NCI-H1105 (cell line): ENCODE measurements at regions not wholly inside any gene's neighbourhood (a gene's known extent, or its start where the extent isn't known, plus 50 kb on each side); places are given as distances from the start of the nearest gene placed in this dataset.
"Not testable (repeated sequence)": the region's sequence is repeated elsewhere in the genome, so short reads cannot be mapped to it uniquely, and the experiment has no call there.

Experiments
- DNase-seq: peaks from one replicate; lab custom pipeline; 2025; lab: John Stamatoyannopoulos, UW

DNA sequence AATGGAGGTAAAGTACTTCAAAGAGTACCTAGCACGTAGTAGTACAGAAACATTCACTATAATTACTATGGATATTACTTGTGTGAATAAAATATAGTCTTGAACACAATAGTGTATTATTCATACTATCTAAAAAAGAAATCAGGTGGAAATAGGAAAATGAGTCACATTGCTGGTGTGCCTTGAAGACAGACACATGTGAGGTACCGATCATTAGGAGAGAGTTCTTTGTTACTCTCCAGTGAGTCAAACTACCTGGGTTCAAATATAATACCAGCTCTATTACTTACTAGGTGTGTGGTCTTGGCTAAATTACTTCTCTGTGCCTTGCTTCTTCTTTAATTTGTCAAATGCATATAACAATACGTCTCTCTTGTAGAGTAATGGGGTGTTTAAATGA lies 50.8 kb upstream of the BEND6 start:
- DNase-seq: no peak

DNA sequence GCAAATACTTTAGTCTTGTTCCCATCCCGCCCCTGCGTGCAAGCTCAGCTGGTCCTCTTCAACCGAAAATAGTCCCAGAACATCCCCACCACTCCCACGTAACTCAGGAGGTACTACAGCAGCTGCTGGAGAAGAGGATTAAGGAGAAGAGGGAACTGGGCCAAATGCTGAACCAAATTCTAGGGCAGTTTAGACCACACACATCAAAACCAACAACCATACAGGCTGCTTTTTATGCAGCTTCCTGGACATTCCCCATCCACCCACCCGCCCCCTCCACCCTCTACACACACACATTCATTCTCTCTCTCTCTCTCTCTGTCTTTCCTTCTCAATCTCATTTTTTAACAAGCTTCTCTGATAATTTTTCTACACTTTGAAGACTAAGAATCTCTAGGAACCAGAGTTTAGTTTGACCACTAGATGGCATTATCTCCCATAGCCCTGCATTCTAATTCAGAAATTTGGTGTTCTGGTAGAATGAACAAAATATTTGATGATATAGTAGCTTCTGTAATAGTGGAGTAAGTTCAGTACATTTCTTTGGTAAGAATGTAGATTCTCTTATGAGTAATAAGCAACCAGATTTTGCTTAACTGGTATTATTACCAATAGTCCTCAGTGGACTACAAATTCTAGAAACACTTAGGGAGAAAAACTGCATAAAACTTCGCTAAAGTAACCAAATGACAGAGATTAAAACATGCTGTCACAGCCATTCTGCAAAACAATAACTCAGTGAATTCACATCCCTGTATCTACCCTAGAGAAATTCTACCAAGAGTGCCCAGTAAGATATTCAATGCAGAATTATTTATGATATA lies 52.1 kb upstream of the BEND6 start:
- peak; percentile 40 for DNase-seq

- no peak for DNase-seq
Observed at GRCh38 chr6:56900784-56901183, 54.1 kb upstream of the BEND6 start.

DNA sequence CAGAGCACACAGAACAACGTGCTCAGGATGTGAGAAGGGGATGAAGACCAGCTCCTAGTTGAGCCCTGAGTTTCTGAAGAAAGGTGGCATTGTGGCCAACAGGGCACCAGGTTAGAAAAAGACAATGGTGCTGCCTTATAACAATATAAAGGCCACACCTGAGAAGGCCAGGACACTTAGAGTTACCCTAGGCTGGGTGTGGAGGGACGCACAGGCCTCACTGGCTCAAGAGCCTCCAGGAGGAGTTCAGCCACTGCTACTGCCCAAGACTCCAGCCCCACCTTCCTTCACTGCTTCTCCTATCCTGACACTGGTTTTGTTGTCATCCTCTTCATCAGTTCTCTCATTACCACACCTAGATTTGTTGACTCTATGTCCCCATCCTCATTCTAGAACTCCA lies 55.2 kb upstream of the BEND6 start:
- DNase-seq: no peak

DNA sequence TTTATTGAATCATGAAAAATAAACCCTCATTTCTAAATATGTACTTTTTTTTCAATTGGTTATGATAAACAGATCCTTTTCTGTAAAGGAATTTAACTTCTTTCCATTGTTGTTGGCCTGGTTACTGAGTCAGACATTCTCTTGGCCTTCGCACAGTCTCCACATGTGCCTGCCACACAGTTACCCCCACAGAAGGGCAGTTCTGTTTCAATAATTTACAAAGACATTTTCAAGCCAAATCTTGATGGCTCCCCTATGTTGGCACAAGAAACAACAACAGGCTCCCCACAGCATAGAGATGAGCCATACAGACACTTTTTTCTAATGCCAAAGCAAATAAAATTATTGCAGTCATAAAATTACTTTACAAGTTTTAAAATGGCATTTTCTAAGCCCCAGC lies 55.6 kb upstream of the BEND6 start:
- no peak for DNase-seq

DNA sequence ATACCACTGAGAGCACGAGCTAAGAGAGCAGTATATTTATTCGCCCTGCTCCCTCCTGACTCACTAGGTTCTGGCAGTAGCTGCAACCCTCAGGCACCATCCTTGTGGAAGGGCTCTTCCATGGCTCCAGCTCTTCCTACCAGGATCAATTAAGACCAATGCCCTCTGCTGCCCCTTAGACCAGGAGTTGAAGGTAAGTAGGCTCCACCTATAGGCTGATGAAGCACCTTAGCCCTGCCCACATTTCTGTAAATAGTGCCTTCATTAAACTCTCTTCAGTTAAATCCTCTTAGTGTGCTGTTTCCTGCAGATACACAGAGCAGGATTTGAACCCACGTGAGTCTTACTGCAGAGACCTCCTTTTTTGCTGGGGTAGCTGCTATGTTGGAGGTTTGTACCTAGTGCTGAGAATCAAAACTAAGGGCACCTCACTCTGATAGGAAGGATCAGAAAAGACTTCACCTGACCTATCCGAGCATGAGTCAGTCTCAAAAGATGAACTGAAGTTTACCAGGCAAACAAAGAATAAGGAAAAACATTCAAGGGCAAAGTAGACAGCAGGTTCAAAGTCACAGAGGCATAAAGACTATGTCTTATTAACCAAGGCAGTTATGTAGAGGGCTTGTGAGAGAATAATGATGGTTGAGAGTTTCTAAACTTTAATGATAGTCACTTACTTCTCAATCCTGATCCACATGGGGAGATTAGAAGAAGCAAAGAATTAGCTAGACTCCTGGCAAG lies 56.9 kb upstream of the BEND6 start:
- no peak for DNase-seq

DNA sequence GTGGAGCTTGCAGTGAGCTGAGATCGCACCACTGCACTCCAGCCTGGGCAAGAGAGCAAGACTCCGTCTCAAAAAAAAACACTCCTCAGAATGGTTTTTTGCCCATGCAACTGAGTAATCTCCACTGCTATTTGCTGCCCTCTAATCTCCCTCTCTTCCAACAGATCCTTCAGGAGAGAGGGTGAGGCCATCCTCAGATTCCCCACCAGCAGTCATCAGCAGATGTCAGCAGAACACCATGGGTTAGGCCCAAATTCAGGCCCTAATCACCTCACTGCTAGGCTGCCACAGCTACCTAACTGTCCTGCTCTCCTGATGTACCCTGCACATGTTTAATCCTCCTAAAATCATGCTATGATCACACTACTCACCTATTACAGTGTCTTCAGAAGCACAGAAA lies 63.2 kb upstream of the BEND6 start:
- DNase-seq: no peak

GRCh38 chr6:56890683-56891429 lies 64.1 kb upstream of the BEND6 start:
- DNase-seq: no peak

DNA sequence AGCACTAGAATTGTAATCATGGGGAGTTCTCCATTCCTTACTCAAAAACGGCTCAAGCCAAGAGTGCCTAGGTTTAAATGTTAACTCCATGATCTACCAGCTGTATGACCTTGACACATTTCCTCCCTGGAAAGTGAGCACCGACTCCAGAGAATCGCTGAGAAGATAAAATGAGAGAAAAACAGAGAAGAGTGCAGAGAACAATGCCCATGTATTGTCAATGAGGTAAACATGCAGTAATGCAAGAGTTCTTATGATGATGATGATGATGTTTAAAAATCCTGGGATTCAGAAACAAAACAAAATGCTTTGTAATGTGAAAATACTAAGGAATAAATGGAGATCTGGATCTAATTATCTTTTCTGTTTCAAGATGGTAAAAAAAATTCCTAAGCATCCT lies 64.8 kb upstream of the BEND6 start:
- DNase-seq: no peak

DNA sequence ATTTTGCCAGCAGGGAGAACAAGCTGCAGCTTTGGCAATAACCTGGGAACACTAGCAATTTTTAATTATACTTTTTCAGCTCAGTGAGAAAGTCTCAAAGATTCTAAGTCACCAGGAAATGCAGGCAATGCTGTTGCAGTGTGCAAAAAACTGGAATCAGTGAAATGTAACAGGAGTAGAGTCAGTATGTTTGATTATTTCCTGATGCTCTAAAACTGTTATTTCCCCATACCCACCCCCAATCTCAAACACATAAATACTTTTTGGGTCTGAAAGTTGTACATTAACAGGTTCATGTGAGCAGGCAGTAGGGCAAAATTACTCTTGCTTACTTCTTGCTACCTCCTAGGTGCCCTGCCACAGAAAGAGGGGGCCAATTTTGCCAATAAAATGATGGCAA lies 65.4 kb upstream of the BEND6 start:
- no peak for DNase-seq

DNA sequence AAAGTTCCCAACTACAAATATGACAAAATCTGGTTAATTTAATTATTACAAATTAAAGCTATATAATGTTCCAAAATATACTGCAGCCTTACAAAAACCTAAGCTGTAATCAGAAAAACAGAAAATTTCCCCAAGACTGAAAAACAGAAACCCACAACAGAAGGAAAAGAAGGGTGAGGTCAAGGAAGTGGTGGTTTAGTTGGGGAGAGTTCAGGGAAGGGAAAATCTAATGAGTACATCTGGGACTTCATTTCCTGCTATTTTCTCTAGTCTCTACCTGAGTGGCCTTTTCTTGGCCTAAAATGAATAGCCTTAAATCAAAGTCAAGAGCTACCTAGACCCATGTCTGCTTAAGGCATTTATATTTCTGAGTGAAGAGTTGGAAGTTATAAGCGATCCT lies 66.2 kb upstream of the BEND6 start:
- DNase-seq: no peak

DNA sequence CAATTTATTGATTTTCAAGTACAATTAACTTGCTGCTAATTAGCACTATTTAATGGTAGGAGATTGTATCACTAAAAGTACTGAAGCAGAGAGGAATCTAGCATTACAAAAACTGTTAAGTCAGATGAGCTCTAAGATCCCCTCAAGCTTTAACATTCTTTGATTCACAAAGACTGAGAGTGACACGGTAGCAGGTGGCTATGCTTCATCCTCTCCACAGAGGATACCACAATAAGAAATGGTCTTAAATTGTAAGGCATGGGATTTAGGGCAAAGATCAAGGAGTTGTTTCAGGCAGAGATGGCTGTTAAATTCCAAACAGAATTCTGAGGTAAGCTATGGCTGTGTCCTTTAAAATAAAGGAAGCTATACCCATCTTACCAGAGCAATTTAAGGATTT lies 67.8 kb upstream of the BEND6 start:
- DNase-seq: no peak

DNA sequence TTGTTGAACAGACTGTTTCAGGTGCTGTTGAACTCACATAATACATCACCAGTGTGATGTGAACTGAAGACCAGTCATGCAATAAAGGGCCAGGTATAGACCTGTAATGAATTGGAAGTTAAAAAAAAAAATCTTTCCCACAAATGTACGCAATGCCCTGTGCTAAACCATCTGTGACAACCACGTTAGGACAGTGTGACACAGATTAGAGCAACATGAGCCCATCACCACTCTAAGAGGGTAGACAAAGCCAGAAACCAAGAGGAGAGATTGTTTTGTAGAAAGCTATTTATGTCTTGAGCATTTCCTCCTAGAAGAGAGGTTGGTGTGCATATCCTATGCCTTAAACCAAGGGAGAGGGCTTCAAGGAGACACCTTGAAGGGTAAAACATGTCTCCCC lies 77.0 kb upstream of the BEND6 start:
- DNase-seq: no peak

- DNase-seq: no peak
Observed at GRCh38 chr6:56875961-56876360, 78.9 kb upstream of the BEND6 start.

DNA sequence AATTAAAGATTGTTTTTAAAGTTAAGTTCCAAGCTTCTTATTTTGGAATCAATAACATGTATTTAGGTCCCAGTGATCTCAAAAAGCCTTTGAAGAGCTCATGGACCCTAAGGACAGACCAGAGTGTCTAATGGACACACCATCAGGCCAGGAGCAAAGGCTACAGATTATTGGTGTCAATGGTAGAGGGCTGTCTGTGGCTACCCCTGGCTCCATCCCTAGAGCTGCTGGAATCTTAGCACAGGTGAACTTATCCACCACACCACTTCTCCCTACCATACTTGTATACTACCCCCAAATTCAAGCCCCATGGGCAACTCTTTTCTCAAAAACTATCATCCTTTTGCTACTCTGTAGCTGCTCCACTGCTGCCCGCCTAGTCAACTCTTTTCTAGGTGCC lies 79.4 kb upstream of the BEND6 start:
- no peak for DNase-seq

- DNase-seq: no peak
Observed at GRCh38 chr6:56874328-56874727, 80.6 kb upstream of the BEND6 start.

DNA sequence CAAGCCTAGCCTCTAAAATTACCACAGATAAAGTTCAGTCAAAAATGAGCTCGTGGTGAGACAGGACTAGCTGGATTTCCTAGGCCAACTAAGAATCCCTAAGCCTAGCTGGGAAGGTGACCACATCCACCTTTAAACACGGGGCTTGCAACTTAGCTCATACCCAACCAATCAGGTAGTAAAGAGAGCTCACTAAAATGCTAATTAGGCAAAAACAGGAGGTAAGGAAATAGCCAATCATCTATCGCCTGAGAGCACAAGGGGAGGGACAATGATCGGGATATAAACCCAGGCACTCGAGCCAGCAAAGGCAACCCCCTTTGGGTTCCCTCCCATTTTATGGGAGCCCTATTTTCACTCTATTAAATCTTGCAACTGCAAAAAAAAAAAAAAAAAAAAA lies 84.9 kb upstream of the BEND6 start:
- DNase-seq: not testable (repeated sequence)

DNA sequence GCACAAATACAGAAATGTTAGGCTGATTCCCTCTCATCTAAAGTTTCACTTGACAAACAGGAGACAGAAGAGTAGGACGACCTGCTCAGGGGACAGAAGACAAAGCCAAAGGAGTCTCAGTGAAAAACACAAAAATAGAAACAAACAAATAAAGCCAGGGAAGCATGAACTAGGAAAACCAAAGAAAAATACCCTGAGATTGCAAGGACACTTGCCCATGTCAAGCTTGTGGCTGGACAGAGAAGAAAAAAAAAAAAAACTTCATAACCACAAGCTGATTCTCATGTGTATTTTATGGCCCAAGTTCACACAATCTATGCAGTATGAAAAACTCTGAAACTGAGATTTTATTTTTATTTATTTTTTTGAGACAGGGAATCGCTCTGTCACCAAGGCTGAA lies 85.6 kb upstream of the BEND6 start:
- no peak for DNase-seq

DNA sequence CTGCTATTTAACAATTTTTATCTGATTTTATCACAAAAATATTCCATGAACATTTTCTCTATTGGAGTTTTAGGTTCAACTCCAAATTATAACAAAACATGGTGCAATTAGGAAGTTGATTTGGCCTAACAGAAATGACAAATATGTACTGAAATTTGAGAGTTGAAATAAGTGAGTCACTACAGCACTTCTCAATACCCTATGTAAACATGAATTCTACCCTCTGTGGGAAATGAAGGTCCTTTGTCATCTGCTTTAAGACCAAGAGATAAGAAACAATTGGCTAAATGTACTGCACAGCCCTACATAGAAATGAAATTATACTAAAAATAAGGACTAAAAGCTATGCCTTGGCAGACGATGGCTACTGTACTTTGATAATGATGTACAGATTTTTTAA lies 86.2 kb upstream of the BEND6 start:
- DNase-seq: no peak

DNA sequence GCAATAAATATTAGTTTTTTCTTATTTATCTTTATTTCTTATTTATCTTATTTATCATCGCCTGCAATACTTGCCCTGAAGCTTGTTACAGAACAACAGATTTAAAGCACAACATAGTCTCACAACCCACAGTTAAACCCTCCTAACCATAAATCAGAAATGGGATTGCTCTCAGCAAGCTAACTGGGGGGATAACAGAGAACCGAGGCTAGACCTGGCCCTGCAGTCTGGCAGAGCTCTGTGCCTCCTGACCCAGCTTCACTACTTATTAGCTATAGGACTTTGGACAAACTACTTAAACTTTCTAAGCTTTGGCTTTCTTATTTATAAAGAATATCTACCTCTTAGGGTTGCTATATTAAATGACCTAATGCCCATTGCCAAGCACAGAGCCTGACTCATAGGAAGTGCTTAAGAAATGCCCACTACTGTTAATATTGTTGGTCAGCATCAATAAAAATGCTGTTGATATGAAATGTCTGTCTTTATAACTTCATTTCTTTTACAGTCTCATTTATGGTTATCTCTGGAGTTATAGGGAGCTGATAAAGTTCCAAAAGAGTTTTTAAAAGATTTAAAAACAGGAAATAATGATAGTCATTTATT lies 87.9 kb upstream of the BEND6 start:
- DNase-seq: no peak

DNA sequence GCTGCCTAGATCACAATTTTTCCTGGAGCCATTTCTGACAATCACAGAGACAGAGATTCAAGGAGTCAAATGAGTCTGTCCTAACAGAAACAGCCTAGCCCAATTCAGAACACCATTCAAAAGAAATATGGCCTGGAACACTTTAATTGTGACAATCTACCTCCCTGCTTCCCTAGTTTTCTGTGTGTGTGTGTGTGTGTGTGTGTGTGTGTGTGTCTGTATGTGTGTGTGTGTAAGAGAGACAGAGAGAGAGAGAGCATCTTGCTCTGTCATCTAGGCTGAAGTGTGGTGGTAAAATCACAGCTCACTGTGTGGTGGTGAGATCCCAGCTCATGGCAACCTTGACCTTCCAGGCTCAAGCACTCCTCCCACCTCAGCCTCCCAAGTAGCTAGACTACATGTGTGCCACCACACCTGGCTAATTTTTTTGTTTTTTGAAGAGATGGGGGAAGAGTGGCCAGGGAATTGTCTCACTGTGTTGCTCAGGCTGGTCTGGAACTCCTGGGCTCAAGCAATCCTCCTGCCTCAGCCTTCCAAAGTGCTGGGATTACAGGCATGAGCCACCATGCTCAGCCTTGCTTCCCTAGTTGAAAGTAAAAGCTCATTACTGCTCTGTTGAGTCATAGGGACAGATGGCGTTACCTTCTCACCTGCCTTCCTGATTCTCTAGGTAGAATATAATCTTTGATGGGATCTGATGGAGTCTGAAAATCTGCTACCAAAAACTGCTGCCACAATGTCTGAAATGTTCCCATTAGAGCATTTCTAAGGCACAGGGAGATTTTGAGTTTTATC lies 89.6 kb upstream of the BEND6 start:
- no peak for DNase-seq

- no peak for DNase-seq
Observed at GRCh38 chr6:56864171-56864616, 90.7 kb upstream of the BEND6 start.
